HG03025 (cell line): ENCODE measurements at regions not wholly inside any gene's neighbourhood (a gene's known extent, or its start where the extent isn't known, plus 50 kb on each side); places are given as distances from the start of the nearest gene placed in this dataset.
"Not testable (repeated sequence)": the region's sequence is repeated elsewhere in the genome, so short reads cannot be mapped to it uniquely, and the experiment has no call there.

Source experiments
- ATAC-seq: cut with Tn5 transposase; IDR thresholded peaks from one replicate; pipeline ENCODE4 v1.9.1; 2021; ENCODE audit warnings: mild to moderate bottlenecking, moderate library complexity; ENCODE audit not compliant: unreplicated experiment, low FRiP score

DNA sequence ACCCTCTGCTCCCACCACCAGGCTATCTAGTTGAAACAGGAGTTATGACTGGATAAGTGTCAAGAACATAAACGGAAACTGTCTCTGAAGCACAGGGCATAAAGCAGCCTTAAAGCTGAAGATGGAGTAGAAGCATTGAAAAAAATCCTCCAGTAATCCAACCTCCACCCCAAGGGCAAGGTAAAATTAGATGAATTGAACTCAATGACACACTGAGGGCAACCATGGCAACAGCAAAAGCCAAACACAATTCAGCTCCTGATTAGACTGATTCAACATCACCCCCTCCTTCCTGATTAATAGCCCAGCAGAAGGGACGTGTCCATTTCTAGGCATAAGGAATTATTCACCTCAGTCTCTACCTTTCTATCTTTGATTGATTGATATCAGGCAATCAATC is 183.2 kb upstream of the MAP3K1 start:
- ATAC-seq, result no peak

DNA sequence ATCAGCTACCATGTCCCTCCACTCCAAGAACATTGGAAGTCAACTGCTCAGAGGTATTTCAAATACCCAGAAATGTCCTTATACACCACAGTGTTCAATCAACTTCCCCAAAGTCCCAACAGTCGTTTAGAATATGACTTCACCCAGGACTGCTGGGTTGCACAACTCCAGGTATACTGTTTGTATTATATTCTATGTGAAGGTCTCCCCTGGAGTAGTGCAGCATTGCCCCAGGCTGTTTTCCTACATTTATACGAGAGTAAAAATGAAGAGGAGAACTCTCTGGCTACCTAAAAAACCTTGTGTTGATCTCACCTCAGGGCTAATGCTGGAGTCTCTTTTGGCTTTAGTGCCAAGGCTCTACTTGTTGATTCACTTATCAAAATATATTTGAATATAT is 183.6 kb upstream of the MAP3K1 start:
- ATAC-seq, result no peak

DNA sequence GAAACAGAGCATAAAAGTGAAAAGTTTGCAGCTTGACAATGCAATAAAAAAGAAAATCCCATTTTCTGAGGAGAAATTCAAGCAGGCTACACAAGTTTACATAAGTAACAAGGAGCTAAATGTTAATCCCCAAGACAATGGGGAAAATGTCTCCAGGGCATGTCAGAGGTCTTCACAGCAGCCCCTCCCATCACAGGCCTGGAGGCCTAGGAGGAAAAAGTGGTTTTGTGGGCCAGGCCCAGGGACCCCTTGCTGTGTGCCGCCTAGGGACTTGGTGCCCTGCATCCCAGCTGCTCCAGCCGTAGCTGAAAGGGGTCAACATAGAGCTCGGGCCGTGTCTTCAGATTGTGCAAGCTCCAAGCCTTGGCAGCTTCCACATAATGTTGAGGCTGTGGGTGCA is 186.7 kb upstream of the MAP3K1 start:
- ATAC-seq, result not testable (repeated sequence)

DNA sequence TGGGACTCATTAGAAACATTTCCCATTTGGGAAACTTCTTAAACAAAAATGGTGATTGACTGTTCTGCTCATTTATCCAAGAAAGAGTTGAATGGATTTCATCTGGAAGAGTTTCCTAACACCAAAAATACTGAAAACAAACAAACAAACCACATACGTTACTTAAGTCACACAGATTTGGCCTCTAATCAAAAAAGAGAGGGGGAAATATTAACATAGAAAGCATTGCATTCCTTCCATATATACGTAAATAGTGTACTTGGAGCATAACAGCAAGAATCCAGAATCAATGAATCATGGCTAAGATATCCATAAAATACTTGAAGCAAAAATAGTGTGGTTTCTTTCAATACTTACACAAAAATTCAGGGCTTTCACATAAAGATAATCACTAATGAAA is 189.8 kb upstream of the MAP3K1 start:
- no peak for ATAC-seq

- ATAC-seq, result no peak
Measured at GRCh38 chr5:56624751-56625150, 190.6 kb upstream of the MAP3K1 start.

DNA sequence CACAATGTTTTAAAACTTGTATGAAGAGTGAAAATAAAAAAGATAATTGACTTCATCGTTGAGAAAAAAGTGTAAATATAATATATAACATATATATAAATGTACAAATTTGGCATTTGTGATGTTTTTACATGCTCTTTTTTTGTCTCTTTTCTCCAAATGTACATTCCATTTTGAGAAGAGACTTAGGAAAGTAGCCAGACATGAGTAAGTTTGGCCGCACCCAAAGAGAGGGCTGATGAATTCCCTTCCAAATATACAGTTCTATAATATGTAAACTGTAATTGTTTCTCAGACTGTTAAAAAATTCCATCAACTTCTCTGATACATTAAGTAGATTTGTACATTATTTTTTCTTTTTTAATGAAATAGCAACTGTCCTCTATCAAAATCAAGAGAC is 193.2 kb upstream of the MAP3K1 start:
- ATAC-seq, result no peak

DNA sequence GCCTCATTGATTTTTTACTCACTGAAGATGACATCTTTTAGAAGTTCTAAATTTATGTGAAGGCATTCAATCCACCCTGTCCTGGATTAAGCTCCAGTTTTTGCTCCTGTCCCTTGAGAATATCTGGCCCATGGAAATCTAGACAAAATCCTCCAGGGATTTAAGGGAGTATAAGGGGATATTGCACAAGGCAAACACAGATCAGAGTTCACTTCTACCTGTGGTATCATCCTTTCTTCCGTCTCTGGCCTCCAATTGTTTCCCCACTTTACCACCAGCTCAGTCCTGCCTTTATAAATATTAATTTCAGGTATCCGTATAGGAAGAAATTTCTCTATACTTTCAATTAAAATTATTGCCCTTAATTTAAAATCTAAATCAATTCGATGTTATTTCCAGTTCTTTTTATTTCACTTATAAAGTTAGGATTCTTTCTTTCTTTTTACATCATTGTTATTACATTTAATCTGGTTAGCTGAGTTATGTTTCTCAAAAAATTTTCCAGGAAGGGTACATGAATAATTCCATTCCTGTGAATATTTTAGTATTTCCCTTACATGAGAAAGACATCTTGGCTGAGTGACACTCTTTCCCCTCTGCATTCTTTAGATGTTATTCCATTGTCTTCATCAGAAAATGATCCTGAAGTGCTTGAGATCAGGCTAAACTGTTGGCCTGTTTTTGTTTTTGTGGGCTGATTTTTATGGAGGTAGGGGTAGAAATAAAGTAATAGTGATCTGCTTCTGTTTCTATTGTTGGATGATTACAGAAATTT is 194.3 kb upstream of the MAP3K1 start:
- no peak for ATAC-seq

DNA sequence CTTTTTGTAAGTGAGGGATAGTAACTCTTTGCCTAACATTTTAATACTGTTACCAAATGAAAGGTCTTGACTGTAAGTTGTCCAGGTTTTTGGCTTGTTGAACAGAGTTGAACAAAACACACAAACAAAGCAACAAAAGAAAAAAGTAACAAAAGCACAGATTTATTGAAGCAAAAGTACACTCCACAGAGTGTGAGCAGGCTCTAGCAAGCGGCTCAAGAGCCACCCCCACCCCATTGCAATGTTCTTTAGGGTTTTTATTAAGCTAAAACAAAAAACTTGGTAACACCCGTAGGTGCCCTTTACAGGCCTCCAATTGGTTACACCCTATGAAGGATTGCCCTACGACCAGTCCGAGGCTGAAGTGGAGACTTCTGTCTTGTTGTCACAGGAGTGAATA is 197.4 kb upstream of the MAP3K1 start:
- ATAC-seq, result no peak

DNA sequence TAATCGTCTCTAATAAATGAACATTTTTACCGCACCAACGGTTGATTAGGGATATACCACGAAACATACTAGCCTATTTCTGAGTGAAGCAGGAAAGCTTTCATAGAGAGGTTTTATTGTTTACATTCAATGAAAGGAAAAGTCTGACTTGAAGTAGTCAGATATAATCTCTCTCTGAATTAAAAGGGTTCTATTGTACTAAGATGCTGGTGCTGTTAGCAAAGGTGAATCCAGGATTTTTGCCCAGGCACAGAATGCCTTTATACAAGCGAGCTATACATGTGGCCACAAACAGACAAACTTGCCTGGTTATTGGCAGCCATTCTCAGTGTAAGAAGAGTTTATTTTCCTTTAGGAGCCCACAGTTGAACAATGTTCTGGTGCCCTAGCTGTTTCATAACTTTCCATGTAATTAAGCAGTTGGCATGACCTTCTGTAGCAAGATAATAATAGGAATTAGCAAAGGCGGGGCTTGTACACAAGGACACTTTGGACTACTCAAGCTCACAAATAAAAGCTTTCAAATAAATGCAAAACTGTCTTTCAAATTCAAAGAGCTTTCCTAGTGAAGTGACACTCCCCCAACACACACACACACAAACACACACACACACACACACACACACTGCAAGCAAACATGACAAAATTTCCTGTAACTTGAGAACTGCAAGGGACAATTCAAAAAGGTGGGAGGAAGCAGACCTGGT is 198.7 kb upstream of the MAP3K1 start:
- no peak for ATAC-seq

DNA sequence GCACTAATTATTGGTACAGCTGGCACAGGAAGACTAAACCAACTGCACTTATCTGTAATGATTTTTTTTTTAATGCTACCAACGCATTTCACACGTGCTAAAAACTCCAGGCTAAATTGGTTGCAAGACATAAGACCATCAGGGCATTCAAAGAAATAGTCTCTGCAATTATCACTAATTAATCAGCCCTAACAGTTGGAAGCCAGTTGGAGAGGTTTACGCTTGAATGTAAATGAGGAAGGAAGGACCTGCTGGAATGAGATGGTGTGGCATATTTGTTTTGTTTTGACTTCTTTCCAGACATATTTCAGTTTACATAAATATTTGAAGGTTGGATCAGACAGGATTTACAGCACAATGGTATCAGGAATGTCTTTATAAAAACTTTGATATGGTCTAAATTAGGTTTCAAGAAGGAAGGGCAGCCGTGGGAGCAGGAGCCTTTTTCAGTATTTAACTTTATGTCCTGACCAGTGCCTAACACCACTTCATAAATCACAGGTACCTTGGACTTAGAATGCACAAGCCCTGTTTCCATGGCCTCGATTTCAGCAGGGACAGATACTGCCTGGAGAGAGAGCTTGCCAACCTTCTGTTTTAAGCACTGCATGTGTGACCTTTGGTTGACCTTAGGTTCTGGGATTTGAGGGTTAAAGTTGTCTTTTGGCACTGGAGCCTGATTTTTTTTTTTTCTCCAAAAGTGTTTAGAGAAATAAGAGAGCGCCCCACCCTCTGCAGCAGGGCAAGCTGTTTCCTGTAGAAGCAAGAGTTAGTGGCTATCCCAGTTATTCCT is 199.8 kb upstream of the MAP3K1 start:
- no peak for ATAC-seq

GRCh38 chr5:56612759-56613158 is 202.6 kb upstream of the MAP3K1 start:
- no peak for ATAC-seq

DNA sequence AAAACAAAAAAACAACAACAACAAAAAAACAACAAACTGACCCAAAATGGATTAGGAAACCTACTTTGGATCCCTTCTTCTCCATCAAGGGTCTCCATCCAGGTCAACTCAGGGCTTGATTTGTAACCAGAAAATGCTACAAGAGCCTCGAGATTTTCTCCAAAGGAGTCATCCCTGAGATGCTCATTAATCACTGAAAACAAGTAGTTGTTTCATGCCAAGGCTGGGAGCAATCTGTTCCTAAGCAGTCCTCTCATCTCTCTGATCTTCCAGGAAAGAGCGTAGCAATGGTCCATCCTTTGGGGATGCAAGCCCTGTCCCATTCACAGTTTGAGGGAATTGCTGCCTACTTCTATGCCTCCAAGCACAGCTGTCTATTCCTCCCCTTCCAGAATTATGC is 203.0 kb upstream of the MAP3K1 start:
- ATAC-seq, result no peak

- no peak for ATAC-seq
Measured at GRCh38 chr5:56610093-56610698, 205.2 kb upstream of the MAP3K1 start.

GRCh38 chr5:56608217-56608925 is 207.0 kb upstream of the MAP3K1 start:
- ATAC-seq, result no peak

- no peak for ATAC-seq
Measured at GRCh38 chr5:56607551-56607950, 207.8 kb upstream of the MAP3K1 start.

DNA sequence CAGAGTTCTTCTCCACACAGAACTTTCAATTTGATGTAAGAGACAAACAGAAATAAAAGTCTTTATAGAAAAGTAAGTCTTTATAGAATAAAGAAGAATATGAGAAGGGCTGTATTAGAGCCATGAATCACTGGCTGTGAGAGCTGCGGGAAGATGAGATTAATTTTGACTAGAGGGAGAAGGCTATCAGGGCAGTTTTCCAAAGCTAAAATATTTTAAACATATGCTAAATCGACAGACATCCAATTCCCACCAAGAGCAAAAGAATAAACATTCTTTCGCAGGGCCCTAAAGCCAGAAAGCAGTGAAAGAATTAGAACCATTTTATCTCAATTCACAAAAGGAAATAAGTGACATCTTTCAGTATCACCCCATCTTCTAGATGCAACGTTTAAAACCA is 208.3 kb upstream of the MAP3K1 start:
- ATAC-seq, result no peak

GRCh38 chr5:56606192-56606591 is 209.2 kb upstream of the MAP3K1 start:
- ATAC-seq, result no peak

DNA sequence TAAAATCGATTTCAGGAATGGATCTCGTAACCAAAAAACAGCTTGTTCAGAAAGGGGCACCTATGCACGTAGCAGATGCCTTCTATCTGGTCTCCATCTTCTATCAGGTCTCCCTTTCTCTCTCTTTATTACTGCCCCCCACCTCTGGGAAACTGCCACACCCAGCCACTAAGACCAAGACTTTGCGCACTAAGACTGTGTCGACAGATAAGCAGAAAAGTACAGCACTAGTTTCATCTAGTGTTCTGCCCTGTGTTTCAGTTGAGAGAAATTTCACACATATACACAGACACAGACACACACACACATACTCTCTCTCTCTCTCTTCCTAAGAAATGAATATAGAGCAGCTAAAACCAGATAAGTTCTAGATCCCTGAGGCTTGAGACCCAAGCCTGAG is 210.1 kb upstream of the MAP3K1 start:
- ATAC-seq, result no peak

- no peak for ATAC-seq
Measured at GRCh38 chr5:56601641-56602071, 213.7 kb upstream of the MAP3K1 start.

- ATAC-seq, result no peak
Measured at GRCh38 chr5:56598941-56599340, 216.4 kb upstream of the MAP3K1 start.
